OCI-LY3 (cell line): ENCODE measurements at regions not wholly inside any gene's neighbourhood (a gene's known extent, or its start where the extent isn't known, plus 50 kb on each side); places are given as distances from the start of the nearest gene placed in this dataset.

ENCODE experiments used
- EZH2phosphoT487 ChIP-seq: fragments of 200-600 bp; shearing (Covaris generic); IDR thresholded peaks from 2 replicates; pipeline ENCODE4 v1.6.1; 2018; ENCODE audit warnings: antibody characterized with exemption, mixed run types, low read depth
- TF ChIP-seq, protein P1 (sequence below): fragments of 200-600, 300-600 bp; sonication (generic); IDR thresholded peaks from 2 replicates; pipeline ENCODE4 v1.5.1; 2014; ENCODE audit warnings: antibody characterized with exemption, low read length, low read depth

DNA sequence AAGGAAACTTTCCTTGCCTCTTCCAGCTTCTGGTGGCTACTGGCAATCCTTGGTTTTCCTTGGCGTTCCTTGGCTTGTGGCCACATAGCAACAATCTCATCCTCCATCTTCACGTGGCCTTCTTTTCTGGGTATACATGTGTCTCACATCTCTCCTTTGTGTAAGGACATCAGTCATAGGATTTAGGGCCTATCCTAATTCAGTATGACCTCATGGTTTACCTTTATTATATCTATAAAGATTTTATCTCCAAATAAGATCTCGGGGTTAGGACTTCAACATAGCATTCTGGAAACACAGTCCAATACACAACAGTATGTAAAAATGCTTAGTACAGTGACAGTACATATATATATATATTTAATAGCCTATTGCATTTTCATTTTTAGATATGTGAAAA is 58.4 kb upstream of the LRIG3 start:
- TF ChIP-seq, protein P1, sequence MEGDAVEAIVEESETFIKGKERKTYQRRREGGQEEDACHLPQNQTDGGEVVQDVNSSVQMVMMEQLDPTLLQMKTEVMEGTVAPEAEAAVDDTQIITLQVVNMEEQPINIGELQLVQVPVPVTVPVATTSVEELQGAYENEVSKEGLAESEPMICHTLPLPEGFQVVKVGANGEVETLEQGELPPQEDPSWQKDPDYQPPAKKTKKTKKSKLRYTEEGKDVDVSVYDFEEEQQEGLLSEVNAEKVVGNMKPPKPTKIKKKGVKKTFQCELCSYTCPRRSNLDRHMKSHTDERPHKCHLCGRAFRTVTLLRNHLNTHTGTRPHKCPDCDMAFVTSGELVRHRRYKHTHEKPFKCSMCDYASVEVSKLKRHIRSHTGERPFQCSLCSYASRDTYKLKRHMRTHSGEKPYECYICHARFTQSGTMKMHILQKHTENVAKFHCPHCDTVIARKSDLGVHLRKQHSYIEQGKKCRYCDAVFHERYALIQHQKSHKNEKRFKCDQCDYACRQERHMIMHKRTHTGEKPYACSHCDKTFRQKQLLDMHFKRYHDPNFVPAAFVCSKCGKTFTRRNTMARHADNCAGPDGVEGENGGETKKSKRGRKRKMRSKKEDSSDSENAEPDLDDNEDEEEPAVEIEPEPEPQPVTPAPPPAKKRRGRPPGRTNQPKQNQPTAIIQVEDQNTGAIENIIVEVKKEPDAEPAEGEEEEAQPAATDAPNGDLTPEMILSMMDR = no peak
- TF ChIP-seq EZH2phosphoT487 = no peak
